Esophagus mucosa (tissue), 1 donor: ENCODE measurements at regions not wholly inside any gene's neighbourhood (a gene's known extent, or its start where the extent isn't known, plus 50 kb on each side); places are given as distances from the start of the nearest gene placed in this dataset.

Experiments used
- ATAC-seq: fragments of 200-7000 bp; cut with Tn5 transposase; one replicate; pipeline ENCODE4 v1.9.1; 2020
- donor health status: DM: yes; HTN: yes; CAD: no.

- ATAC-seq = no peak
Observed at GRCh38 chr6:118761645-118762044, 110.3 kb upstream of the CEP85L start.

DNA sequence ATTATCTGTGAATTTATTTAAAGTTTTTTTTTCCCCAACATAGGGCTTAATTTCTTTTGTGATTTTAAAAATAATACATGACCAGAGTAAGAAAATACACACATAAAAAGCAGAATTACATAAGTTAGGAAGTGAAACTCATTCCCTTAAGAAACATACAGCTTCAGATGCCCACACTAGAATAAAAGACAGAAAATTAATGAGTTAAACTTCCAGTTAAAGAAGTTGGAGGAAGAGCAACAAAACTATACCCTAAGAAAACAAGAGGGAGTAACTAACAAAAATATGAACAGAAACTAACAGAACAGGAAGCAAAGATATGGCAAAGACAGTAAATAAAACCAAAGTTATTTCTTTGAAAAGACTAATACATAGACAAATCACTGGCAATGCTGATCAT, 107.6 kb upstream of the CEP85L start:
- ATAC-seq = no peak

DNA sequence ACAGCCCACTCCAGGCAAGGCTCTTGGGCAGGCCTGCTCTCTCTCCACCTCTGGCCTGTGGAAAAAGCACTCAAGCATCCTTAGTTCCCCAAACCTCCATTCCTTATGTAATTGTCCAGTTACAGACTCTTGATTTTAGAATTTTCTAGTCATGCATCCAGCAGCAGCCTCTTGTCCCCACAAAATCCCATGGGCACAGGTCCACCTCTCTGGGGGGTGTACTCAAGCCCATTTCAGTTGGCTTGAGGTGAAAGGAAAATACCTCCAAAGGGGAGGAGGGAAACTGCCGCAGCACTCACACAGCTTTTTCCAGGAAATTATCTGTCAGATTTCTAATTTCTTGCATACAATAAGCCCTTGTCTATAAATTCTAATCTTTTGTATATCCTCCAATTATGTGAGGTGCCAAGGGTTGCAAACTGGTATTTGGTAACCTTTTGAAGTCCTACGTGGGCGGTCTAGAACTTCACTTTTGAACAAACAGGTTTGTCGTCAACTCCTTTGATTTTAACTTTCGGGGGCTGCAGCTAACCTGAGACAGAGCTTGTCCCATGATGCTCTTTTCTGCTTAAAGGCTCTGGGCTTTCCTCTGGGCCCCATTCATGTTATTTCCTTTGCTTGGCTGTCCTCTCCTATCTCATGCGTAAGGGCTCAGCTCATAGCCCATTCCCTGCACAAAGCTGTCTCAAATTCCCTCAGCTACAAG, 104.7 kb upstream of the CEP85L start:
- ATAC-seq = no peak

DNA sequence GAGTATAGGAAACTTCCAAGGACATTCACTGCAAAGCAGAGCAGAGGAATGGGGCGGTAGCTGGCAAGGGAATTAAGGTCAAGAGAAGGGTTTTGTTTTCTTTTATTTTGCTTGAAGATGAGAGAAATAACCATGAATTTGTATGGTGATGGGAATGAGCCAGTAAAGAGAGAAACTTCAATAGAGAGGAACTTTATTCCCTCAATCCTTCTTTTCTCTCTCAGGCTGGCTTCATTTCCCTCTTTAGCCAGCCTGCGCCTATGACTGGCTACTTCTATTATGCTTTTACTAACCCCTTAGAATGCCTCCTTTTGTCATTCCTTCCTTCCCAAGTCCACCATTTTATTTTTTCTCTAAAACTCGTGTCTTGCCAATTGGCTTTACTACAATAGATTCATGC, 101.4 kb upstream of the CEP85L start:
- no peak for ATAC-seq

- no peak for ATAC-seq
Observed at GRCh38 chr6:118751072-118751471, 99.7 kb upstream of the CEP85L start.

- no peak for ATAC-seq
Observed at GRCh38 chr6:118750143-118750542, 98.8 kb upstream of the CEP85L start.

DNA sequence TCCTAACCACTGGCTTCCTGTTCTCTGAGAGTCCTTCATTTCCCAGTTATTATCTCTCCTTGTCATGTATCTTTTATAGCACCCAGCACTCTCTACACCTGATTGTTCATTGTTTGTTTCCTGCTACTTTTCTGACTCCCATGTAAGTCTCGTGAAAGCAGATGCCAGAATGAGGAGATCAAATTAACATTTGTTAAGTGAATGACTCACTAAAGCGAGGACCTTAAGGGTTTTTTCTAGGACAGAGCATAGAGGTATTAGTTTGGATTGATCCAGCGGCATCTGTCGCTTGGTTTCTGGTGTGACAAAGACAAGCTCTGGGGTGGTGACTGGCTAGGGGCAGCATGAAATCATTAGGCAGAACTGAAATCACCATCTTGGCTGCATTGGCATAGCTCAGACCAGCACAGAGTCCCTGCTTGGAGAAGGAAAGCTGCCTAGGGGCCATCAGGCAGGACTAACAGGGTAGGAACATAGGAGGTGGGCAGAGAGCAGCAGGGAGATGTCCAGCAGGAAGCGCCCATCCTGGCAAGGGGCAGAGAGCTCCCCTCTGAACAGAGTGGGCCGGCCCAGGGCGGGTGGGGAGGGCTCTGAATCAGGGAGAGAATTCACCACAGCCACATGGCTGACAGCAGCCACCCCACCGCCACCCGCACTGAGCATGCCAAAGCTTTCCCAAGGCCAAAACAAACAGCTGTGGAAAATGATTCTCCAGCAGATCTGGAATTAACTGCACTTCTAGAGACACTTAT, 97.1 kb upstream of the CEP85L start:
- ATAC-seq = no peak

GRCh38 chr6:118746825-118747174, 95.4 kb upstream of the CEP85L start:
- ATAC-seq = no peak

GRCh38 chr6:118746145-118746824, 94.9 kb upstream of the CEP85L start:
- ATAC-seq = no peak

GRCh38 chr6:118745156-118745555, 93.8 kb upstream of the CEP85L start:
- ATAC-seq = no peak

GRCh38 chr6:118744261-118744941, 93.0 kb upstream of the CEP85L start:
- peak; percentile 13 for ATAC-seq

DNA sequence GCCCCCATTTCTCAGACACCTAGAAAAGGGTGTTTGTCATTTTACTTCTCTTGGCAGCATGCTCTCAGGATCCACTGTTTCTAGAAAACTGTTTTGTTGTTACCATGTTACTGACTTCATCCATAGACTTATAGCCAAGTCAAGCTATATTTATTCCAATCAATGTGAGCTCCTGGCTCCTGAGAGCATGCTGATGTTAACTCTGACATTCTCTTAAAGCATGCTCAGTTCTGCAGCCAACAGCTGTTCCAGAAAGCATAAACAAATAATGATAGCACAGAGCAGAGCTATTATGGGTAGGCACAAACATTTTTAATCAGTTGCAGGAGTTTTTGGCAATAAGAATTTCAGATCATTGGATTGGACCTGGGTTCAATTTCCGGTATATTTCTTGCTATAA, 92.4 kb upstream of the CEP85L start:
- ATAC-seq = no peak

DNA sequence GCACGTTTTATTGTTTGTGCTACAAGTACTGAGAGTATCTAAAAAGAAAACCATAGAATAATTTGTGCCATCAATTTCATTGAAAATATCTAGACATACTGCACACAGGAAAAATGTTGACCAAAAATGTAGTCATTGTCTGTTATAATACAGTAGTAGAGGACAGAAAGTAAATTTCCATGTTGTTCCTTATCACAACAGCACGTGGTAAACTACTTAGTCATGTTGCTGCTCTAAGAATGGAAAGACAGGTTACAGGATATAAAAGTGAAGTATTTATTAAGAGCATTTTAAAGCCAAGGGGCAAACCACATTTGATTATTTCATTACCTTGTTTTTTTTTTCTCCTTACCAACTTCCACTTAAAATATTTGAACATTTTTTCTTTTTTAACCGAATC, 89.0 kb upstream of the CEP85L start:
- ATAC-seq = no peak

DNA sequence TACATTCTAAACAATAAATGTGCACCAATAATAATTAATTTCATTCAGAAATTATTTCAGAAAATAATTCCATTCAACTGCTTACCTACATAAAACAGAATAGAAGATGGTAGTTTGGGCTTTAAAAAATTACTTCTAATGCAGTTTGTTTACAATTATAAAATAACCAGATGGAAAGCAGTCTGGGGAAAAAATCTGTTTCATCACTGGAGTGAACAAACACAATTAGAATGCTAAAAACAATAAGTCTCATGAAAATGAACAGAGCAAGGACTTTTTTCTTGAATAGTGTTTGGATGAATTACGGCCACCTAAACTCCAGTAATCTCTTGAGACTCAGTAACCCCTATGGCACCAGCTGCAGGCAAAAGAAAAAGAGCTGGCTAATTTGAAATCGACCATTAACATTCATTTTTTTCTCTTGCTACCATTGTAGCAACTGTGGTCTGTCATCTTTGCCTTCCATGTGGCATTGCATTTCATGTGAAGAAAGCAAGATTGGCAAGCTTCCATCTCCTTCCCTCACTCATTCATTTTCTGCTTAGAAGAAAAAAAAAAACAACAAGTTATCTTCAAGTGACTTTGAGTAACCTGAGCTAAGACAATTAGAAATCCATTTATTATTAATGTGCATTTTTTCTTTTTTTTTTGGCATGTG, 88.4 kb upstream of the CEP85L start:
- no peak for ATAC-seq

GRCh38 chr6:118736440-118736839, 85.0 kb upstream of the CEP85L start:
- no peak for ATAC-seq

DNA sequence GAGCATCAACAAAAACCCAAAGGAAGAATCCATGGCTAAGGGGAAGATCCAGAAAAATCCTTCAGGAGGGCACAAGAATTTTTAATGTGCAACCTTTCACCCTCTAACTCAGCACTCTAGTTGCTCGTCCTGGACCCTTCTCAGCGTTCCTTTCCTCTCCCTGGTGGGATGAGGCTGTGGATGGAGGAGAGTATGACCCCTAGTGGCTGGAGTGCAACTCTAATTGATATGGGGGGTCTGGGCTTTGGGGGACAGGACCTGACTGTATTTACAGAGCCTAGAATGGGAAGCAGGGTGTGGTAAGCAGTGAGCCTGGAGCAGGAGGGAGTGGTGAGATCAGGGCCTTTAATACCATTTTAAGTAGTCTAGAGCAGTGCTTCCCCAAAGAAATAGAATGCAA, 83.9 kb upstream of the CEP85L start:
- ATAC-seq = no peak

- no peak for ATAC-seq
Observed at GRCh38 chr6:118725944-118726343, 74.6 kb upstream of the CEP85L start.

GRCh38 chr6:118724211-118724610, 72.8 kb upstream of the CEP85L start:
- ATAC-seq = peak; percentile 57

DNA sequence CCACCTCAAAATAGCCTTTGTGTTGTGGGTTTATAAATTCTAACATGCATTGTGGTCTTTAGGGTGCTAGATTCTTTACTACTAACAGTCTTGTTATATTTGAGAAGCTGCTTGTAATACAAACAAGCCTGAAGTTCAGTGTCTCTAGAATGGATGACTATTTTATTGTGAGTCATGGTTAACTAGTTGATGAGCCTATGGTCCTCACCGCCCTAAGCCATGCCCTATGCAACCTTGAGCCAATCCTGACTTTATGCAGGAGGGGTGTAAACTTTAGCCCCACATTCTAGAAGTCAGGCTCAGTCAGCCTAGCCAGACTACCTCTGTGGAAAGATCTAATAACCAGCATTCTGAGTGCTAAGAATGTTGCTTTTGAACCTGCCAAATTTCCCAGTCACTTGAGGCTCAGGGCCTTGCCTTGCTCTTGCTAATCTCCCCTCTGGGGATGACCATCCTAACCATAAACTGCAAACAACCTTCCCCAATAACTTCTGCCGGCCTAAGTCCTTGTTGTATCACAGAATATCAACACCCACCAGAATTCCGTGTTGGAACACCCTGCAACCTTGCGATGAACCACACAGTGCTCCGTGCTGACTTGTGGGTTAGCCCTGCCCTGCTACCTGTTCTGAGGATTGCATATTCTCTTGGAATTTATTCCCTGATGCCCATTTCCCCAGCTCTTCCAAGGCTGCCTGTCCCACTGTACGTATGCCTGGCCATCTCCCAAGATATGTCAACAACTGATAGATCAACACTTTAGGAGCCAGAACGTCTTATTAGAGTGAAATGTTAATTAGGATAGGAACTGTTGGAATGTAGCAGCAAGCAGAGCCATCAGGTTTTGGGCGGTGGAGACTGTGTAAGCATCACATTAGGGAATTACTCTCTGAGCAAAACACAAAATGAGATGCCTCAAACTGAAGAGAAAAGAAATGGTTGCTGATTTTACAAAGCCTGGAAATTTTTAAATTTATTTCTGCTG, 71.7 kb upstream of the CEP85L start:
- ATAC-seq = peak; percentile 43

DNA sequence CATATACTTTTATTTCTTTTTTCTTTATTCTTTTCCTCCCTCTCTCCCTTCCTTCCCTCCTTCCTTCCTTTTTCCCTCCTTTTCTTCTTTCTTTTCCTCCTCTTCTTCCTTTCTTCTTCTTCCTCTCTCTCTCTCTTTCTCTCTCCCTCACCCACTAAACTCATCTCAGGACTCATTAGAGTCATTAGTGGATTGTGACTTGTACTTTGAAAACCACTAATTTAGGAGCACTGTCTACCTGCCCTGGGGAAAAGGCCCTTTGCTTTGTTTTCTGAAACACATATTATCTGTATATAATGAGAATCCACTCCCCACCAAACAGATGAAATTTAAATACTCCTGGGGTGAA, 68.7 kb upstream of the CEP85L start:
- no peak for ATAC-seq

DNA sequence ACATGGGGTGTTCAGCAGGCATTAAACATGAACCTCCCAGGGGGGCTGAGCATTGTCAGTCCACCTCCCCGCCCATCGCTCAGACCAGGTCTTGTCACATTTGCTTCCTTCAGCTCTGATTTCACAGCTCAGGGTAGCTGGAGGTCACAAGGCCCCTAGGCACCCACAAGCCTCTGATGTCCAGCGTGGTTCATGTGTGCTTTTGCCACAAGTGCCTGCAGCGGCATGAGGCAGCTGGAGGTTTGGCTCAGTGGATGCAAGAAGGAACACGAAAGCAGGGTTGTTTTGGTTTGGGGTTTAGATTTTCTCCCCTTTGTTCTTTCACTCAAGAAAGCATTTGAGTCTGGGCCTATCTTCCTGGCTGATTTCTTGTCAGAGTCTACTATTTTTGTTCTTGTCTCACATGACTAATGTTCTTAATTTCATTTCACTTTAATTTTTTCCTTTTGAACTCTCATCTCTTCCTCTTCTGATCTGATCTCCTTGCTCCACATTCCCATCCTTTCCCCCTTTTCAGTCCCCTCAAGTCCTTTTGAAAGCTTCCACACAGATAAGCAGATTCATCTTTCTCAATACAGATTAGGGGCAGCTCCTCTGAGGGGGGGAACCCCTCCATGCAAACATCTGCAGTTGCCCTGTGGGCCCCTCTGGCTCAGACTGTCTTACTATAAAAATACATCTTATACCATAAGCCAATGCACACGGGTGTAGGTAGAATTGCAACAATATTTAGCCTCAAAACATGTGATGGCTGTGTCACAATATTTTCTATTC, 68.1 kb upstream of the CEP85L start:
- ATAC-seq = no peak
